Suprapubic skin (tissue), 4 donors: ENCODE measurements at regions not wholly inside any gene's neighbourhood (a gene's known extent, or its start where the extent isn't known, plus 50 kb on each side); places are given as distances from the start of the nearest gene placed in this dataset.

ENCODE experiments used
- CTCF ChIP-seq, 2 donors: fragments of 200-600 bp in 1 of 2; fragments of 450-650 bp in 1 of 2; sonication (generic) in 1 of 2; IDR thresholded peaks; one replicate each; pipeline ENCODE4 v1.5.1; 2016 to 2019; ENCODE audit warnings: antibody characterized with exemption in 2 of 2, mild to moderate bottlenecking in 1 of 2, moderate library complexity in 1 of 2
- EP300 ChIP-seq: sonication (generic); formaldehyde crosslinking; IDR thresholded peaks from one replicate; pipeline ENCODE4 v1.6.1; 2017; ENCODE audit warnings: antibody characterized with exemption
- POLR2A ChIP-seq, 2 donors: fragments of 450-650 bp; IDR thresholded peaks; one replicate each; pipeline ENCODE4 v1.6.1; 2017; ENCODE audit warnings: antibody characterized with exemption in 2 of 2, mild to moderate bottlenecking in 2 of 2, moderate library complexity in 2 of 2
- POLR2AphosphoS5 ChIP-seq, 3 donors: sonication (generic); formaldehyde crosslinking; IDR thresholded peaks; one replicate each; pipeline ENCODE4 v1.6.1; 2017; ENCODE audit warnings: antibody characterized with exemption in 3 of 3

GRCh38 chr3:20564966-20565365, 379.0 kb upstream of the SGO1 start:
- TF ChIP-seq CTCF (IDR thresholded peaks at IDR 0.05) (no peak), POLR2A (IDR thresholded peaks at IDR 0.05) (no peak), POLR2AphosphoS5 (IDR thresholded peaks at IDR 0.05) (no peak), EP300 (no peak)
